GM12891 (cell line): ENCODE measurements at regions not wholly inside any gene's neighbourhood (a gene's known extent, or its start where the extent isn't known, plus 50 kb on each side); places are given as distances from the start of the nearest gene placed in this dataset.

Source experiments
- PAX5 ChIP-seq: IDR thresholded peaks from 2 replicates; pipeline ENCODE4 v1.6.1; 2011; ENCODE audit warnings: low read length, moderate library complexity, mild to moderate bottlenecking; ENCODE audit not compliant: insufficient read depth, severe bottlenecking
- POLR2A ChIP-seq: IDR thresholded peaks from 2 replicates; pipeline ENCODE4 v1.6.1; 2011; ENCODE audit warnings: low read depth, low read length, control low read depth
- POLR2AphosphoS5 ChIP-seq: IDR thresholded peaks from 2 replicates; pipeline ENCODE4 v1.6.1; 2011; ENCODE audit warnings: low read depth, low read length, control low read depth
- POU2F2 ChIP-seq: IDR thresholded peaks from 2 replicates; pipeline ENCODE4 v1.6.1; 2011; ENCODE audit warnings: low read depth, mild to moderate bottlenecking, control low read depth, low read length, moderate library complexity
- SPI1 ChIP-seq: IDR thresholded peaks from 2 replicates; pipeline ENCODE4 v1.6.1; 2011; ENCODE audit warnings: low read depth, low read length, control low read depth
- TAF1 ChIP-seq: IDR thresholded peaks from 2 replicates; pipeline ENCODE4 v1.6.1; 2011; ENCODE audit warnings: low read depth, low read length, control low read depth

GRCh38 chr5:1647580-1647979 lies 123.8 kb upstream of the LPCAT1 start:
- TF ChIP-seq POLR2A: no peak
- no peak for TF ChIP-seq POLR2AphosphoS5
- no peak for TF ChIP-seq TAF1
- no peak for TF ChIP-seq PAX5
- no peak for TF ChIP-seq SPI1
- no peak for TF ChIP-seq POU2F2
